Upper lobe of left lung (tissue), 6 donors: ENCODE measurements at regions not wholly inside any gene's neighbourhood (a gene's known extent, or its start where the extent isn't known, plus 50 kb on each side); places are given as distances from the start of the nearest gene placed in this dataset.
A peak's percentile ranks its signal among the peaks of the same experiment; 100 is the strongest.

Source experiments
- ATAC-seq, 2 donors: fragments of 200-7000 bp; cut with Tn5 transposase; one replicate each; pipeline ENCODE4 v1.9.1; 2022; ENCODE audit warnings: mild to moderate bottlenecking in 2 of 2, moderate library complexity in 2 of 2; ENCODE audit not compliant: low FRiP score in 2 of 2
- DNase-seq, 2 donors: peaks; one replicate each; pipeline ENCODE4 v3.0.0-alpha.2; 2019 to 2020
- H3K27ac ChIP-seq, 4 donors: fragments of 200-600 bp; sonication (generic); one replicate each; pipeline ENCODE4 v1.5.1; 2016 to 2019
- H3K27me3 ChIP-seq, 4 donors: fragments of 200-600 bp; sonication (generic); one replicate each; pipeline ENCODE4 v1.5.1; 2017 to 2019
- H3K36me3 ChIP-seq, 4 donors: fragments of 200-600 bp; sonication (generic); one replicate each; pipeline ENCODE4 v1.5.1; 2016 to 2019
- H3K4me1 ChIP-seq, 4 donors: fragments of 200-600 bp; sonication (generic); one replicate each; pipeline ENCODE4 v1.5.1; 2018 to 2019
- H3K4me3 ChIP-seq, 4 donors: fragments of 200-600 bp; sonication (generic); one replicate each; pipeline ENCODE4 v1.5.1; 2017 to 2019; ENCODE audit warnings: mild to moderate bottlenecking in 2 of 4, moderate library complexity in 1 of 4
- H3K9me3 ChIP-seq, 4 donors: fragments of 200-600 bp; sonication (generic); one replicate each; pipeline ENCODE4 v1.5.1; 2018 to 2019
- EP300 ChIP-seq, 4 donors: sonication (generic); formaldehyde crosslinking; IDR thresholded peaks; one replicate each; pipeline ENCODE4 v1.5.1; 2017; ENCODE audit warnings: antibody characterized with exemption in 4 of 4, control low read depth in 2 of 4
- POLR2A ChIP-seq, 4 donors: fragments of 450-650 bp; IDR thresholded peaks; one replicate each; pipeline ENCODE4 v1.5.1; 2016 to 2017; ENCODE audit warnings: antibody characterized with exemption in 4 of 4, mild to moderate bottlenecking in 2 of 4
- POLR2AphosphoS5 ChIP-seq, 2 donors: sonication (generic); formaldehyde crosslinking; IDR thresholded peaks; one replicate each; pipeline ENCODE4 v1.5.1; 2017; ENCODE audit warnings: antibody characterized with exemption in 2 of 2
- WGBS, 2 donors: methylation state at CpG; one replicate each; pipeline ENCODE4 v1.1.5; 2017 to 2018; 5-methylcytosine and 5-hydroxymethylcytosine counted together
- TF ChIP-seq, protein P1 (sequence below), 6 experiments: fragments of 450-650 bp in 4 of 6; fragments of 200-600 bp in 2 of 6; sonication (generic) in 2 of 6; IDR thresholded peaks; one replicate each; pipeline ENCODE4 v1.5.1; 2016 to 2019; ENCODE audit warnings: antibody characterized with exemption in 6 of 6
- donor health status: DM: no; HTN: no; CAD: no; lungs with moderate emphysema.
- donor health status: DM: no; HTN: yes; CAD: no; lungs with severe emphysema.

DNA sequence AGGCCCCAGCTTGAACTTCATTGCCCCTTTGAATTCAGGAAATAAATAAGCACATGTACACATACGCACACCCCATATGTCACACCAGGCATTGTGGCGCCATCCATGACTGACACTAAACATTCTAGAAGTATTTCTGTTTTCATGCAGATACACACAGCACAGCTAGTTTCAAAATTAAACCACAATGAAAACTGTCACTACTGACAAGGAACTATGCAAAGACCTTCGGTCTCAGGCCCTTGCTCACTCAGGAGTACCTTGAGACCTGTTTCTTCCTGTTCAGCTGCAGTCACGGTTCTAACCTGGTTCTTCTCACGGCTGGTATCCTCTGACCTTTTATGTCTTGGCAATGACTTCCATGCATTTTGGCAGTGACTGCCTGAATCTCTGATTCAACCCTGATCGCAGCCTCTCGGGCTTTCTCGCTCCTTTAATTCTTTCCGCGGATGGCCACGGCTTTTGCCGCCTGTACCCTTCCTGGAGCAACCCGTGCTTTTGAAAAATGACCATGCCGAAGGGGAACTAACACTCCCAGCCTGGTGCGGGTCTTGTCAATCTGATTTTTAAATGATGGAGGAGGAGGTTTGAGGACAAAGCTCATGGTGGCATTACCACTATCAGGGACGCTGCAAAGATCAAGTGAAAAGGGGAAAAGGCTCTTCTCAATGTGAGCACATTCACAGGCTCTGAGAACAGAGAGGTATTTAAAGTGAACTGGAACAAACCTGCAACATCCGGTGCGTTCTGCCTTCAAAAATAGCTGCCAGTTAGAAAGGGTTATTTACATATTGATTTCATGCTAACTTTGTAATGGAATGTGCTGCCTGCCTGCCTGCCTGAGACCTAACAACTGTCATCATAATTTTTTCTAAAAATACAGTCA is 384.6 kb downstream of the RRAGC start:
- peaks cover 0 to 6% (median 0%) of the 10 kb centered on the region in 4 donors for H3K27me3 ChIP-seq

DNA sequence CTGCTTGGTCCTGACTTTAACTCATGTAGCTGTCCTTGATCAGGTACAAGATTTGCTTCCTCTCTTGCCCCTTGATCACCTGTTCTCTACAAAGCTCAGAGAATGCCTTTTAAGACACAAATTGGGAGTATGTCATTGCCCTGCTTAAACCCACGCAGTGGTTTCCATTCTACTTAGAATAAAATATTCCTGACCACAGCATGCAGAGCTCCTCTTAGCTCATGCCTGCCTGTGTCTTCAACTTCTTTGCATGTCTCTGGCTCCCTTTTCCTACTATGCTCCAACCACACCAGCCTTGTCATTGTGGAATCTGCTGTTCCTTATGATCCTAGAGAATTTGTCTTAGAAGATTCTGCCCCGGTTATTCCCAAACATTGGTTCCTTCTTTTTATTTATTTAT is 393.1 kb downstream of the RRAGC start:
- Histone ChIP-seq H3K27ac (no peak overlapping the region), H3K4me1 (no peaks in the 10 kb centered on the region), H3K9me3 (no peaks in the 10 kb centered on the region), H3K4me3 (no peak overlapping the region), H3K36me3 (no peaks in the 10 kb centered on the region), H3K27me3 (no peaks in the 10 kb centered on the region)
- WGBS, 2 donors, result 88 to 90% methylated on average over 2 of the region's 2 CpGs
- DNase-seq (no peak), ATAC-seq (no peak)
- TF ChIP-seq, protein P1, sequence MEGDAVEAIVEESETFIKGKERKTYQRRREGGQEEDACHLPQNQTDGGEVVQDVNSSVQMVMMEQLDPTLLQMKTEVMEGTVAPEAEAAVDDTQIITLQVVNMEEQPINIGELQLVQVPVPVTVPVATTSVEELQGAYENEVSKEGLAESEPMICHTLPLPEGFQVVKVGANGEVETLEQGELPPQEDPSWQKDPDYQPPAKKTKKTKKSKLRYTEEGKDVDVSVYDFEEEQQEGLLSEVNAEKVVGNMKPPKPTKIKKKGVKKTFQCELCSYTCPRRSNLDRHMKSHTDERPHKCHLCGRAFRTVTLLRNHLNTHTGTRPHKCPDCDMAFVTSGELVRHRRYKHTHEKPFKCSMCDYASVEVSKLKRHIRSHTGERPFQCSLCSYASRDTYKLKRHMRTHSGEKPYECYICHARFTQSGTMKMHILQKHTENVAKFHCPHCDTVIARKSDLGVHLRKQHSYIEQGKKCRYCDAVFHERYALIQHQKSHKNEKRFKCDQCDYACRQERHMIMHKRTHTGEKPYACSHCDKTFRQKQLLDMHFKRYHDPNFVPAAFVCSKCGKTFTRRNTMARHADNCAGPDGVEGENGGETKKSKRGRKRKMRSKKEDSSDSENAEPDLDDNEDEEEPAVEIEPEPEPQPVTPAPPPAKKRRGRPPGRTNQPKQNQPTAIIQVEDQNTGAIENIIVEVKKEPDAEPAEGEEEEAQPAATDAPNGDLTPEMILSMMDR (IDR thresholded peaks at IDR 0.05), result no peak
- TF ChIP-seq POLR2A (IDR thresholded peaks at IDR 0.05) (no peak), EP300 (IDR thresholded peaks at IDR 0.05) (no peak), POLR2AphosphoS5 (IDR thresholded peaks at IDR 0.05) (no peak)

More for the DNA sequence above, 384.6 kb downstream of the RRAGC start:
- DNase-seq (no peak), ATAC-seq (peak in 1 of 2 donors; percentile 37)
- no peaks in the 10 kb centered on the region for H3K36me3 ChIP-seq
- TF ChIP-seq POLR2A (IDR thresholded peaks at IDR 0.05), result no peak
- no peak for TF ChIP-seq EP300 (IDR thresholded peaks at IDR 0.05)
- TF ChIP-seq, protein P1 (IDR thresholded peaks at IDR 0.05), result no peak
- no peak for TF ChIP-seq POLR2AphosphoS5 (IDR thresholded peaks at IDR 0.05)
- 48 to 51% methylated on average over 18 of the region's 18 CpGs for WGBS, 2 donors
- H3K9me3 ChIP-seq, result peaks cover 0 to 3% (median 0%) of the 10 kb centered on the region in 4 donors
- peak overlapping the region in 2 of 4 donors; percentile 7 to 12 for H3K27ac ChIP-seq
- H3K4me1 ChIP-seq, result peaks cover 0 to 17% (median 12%) of the 10 kb centered on the region in 4 donors
- no peak overlapping the region for H3K4me3 ChIP-seq

DNA sequence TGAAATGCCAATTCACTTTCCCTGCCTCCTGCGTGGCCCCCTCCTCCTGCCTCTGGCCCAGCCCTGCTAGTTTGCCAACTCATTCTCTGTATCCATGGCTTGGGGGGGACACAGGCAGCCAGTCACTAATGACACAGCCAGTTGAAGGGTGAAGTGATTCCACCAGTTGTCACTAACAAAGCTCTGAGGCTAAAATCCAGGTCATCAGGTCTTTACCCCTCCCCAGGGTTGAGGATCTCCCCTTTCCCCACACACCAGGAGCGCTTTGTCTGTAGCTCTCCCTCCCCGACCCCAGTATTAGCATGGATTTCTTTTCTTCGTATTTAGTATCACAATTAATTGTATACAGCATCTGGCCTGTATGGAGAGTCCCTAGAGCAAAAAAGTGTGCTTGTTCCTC is 394.1 kb downstream of the RRAGC start:
- H3K27me3 ChIP-seq, result no peaks in the 10 kb centered on the region
- DNase-seq (no peak), ATAC-seq (no peak)
- no peaks in the 10 kb centered on the region for H3K9me3 ChIP-seq
- H3K4me3 ChIP-seq, result no peak overlapping the region
- H3K4me1 ChIP-seq, result no peaks in the 10 kb centered on the region
- H3K27ac ChIP-seq, result no peak overlapping the region
- TF ChIP-seq POLR2AphosphoS5 (IDR thresholded peaks at IDR 0.05) (no peak), EP300 (IDR thresholded peaks at IDR 0.05) (no peak), POLR2A (IDR thresholded peaks at IDR 0.05) (no peak)
- TF ChIP-seq, protein P1 (IDR thresholded peaks at IDR 0.05), result no peak
- H3K36me3 ChIP-seq, result no peaks in the 10 kb centered on the region
- WGBS, 2 donors, result 79 to 85% methylated on average over 4 of the region's 4 CpGs

DNA sequence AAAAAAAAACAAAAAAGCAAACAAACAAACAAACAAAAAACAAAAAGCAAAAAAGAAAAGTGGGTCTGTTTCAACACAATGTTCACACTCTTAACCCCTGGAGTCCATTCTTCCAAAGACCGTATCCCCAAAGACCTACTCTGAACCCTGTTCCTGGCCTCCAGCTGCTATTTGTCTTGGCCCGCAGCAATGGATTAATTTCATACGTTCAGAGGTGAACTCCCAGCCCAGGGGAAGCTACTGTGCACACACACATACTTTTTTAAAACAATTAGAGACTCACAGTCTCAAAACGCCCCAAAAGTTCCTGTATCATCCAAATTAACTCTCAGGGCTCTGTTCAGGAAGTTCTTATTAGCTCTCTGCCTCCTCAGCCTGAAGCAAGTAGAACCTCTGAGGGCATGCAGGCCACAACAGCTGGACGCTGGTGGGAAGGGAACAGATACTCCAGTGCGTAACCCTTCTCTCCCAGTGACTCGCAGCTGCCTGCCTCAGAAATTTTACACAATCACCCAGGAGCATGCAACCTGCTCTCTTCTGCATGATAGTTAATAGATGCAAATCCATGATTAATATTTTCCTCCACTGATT is 395.4 kb downstream of the RRAGC start:
- TF ChIP-seq, protein P1 (IDR thresholded peaks at IDR 0.05), result no peak
- no peak for TF ChIP-seq EP300 (IDR thresholded peaks at IDR 0.05)
- TF ChIP-seq POLR2AphosphoS5 (IDR thresholded peaks at IDR 0.05), result no peak
- TF ChIP-seq POLR2A (IDR thresholded peaks at IDR 0.05), result no peak
- H3K9me3 ChIP-seq, result no peaks in the 10 kb centered on the region
- ATAC-seq (peak in 1 of 2 donors; percentile 26), DNase-seq (no peak)
- H3K27ac ChIP-seq, result no peak overlapping the region
- H3K4me1 ChIP-seq, result no peaks in the 10 kb centered on the region
- WGBS, 2 donors, result 44 to 58% methylated on average over 7 of the region's 7 CpGs
- H3K36me3 ChIP-seq, result no peaks in the 10 kb centered on the region
- H3K4me3 ChIP-seq, result no peak overlapping the region
- H3K27me3 ChIP-seq, result no peaks in the 10 kb centered on the region
